Tibial nerve (tissue), 4 donors: ENCODE measurements at regions not wholly inside any gene's neighbourhood (a gene's known extent, or its start where the extent isn't known, plus 50 kb on each side); places are given as distances from the start of the nearest gene placed in this dataset.

Source experiments
- EP300 ChIP-seq, 2 donors: sonication (generic); formaldehyde crosslinking; IDR thresholded peaks; one replicate each; pipeline ENCODE4 v1.6.1; 2017; ENCODE audit warnings: antibody characterized with exemption in 2 of 2, mild to moderate bottlenecking in 1 of 2
- TF ChIP-seq, protein P1 (sequence below), 5 experiments: fragments of 200-600 bp in 3 of 5; fragments of 450-650 bp in 2 of 5; sonication (generic) in 3 of 5; IDR thresholded peaks; one replicate each; pipeline ENCODE4 v1.5.1; 2016 to 2019; ENCODE audit warnings: antibody characterized with exemption in 5 of 5, mild to moderate bottlenecking in 3 of 5, moderate library complexity in 2 of 5

DNA sequence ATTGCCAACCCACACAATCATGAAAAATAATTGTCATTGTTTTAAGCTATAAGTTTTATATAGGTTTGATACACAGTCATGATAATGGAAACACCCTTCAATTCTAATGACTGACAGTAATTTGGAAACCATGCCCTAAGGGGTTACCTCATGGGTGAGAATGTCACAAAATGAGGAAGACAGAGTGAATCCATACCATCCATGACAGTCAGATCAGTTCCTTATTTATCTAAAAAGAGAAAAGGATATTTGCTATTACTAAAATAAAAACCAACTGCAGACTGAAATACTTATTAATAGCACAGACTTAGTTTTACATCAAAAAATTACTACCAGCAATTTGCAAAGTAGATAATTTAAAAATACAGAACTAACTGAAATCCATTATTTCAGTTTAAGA, 437.8 kb downstream of the UTRN start:
- TF ChIP-seq, protein P1, sequence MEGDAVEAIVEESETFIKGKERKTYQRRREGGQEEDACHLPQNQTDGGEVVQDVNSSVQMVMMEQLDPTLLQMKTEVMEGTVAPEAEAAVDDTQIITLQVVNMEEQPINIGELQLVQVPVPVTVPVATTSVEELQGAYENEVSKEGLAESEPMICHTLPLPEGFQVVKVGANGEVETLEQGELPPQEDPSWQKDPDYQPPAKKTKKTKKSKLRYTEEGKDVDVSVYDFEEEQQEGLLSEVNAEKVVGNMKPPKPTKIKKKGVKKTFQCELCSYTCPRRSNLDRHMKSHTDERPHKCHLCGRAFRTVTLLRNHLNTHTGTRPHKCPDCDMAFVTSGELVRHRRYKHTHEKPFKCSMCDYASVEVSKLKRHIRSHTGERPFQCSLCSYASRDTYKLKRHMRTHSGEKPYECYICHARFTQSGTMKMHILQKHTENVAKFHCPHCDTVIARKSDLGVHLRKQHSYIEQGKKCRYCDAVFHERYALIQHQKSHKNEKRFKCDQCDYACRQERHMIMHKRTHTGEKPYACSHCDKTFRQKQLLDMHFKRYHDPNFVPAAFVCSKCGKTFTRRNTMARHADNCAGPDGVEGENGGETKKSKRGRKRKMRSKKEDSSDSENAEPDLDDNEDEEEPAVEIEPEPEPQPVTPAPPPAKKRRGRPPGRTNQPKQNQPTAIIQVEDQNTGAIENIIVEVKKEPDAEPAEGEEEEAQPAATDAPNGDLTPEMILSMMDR (IDR thresholded peaks at IDR 0.05): no peak
- no peak for TF ChIP-seq EP300 (IDR thresholded peaks at IDR 0.05)
